ENCODE measurements at regions not wholly inside any gene's neighbourhood (a gene's known extent, or its start where the extent isn't known, plus 50 kb on each side); places are given as distances from the start of the nearest gene placed in this dataset.

- TF ChIP-seq, protein P1, sequence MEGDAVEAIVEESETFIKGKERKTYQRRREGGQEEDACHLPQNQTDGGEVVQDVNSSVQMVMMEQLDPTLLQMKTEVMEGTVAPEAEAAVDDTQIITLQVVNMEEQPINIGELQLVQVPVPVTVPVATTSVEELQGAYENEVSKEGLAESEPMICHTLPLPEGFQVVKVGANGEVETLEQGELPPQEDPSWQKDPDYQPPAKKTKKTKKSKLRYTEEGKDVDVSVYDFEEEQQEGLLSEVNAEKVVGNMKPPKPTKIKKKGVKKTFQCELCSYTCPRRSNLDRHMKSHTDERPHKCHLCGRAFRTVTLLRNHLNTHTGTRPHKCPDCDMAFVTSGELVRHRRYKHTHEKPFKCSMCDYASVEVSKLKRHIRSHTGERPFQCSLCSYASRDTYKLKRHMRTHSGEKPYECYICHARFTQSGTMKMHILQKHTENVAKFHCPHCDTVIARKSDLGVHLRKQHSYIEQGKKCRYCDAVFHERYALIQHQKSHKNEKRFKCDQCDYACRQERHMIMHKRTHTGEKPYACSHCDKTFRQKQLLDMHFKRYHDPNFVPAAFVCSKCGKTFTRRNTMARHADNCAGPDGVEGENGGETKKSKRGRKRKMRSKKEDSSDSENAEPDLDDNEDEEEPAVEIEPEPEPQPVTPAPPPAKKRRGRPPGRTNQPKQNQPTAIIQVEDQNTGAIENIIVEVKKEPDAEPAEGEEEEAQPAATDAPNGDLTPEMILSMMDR (IDR thresholded peaks at IDR 0.05) = no peak
- TF ChIP-seq POLR2A (IDR thresholded peaks at IDR 0.05) = no peak
Observed at GRCh38 chr15:87609894-87610293, 646.6 kb downstream of the NTRK3 start.

Measured in body of pancreas (tissue), 4 donors.